Gastroesophageal sphincter (tissue), 4 donors: ENCODE measurements at regions not wholly inside any gene's neighbourhood (a gene's known extent, or its start where the extent isn't known, plus 50 kb on each side); places are given as distances from the start of the nearest gene placed in this dataset.

ENCODE experiments used
- ATAC-seq: fragments of 150-250 bp; one replicate; pipeline ENCODE4 v1.9.1; 2016; ENCODE audit warnings: mild to moderate bottlenecking, moderate library complexity
- H3K27ac ChIP-seq, 4 donors: fragments of 200-600 bp; sonication (generic) in 3 of 4; 1 replicate in 3 of 4; 2 replicates in 1 of 4; pipeline ENCODE4 v1.5.1; 2016 to 2019
- H3K27me3 ChIP-seq: fragments of 200-600 bp; sonication (generic); one replicate; pipeline ENCODE4 v1.5.1; 2019
- H3K36me3 ChIP-seq, 2 donors: fragments of 200-600 bp; sonication (generic); one replicate each; pipeline ENCODE4 v1.5.1; 2019; ENCODE audit warnings: control low read depth in 1 of 2
- H3K4me1 ChIP-seq, 3 donors: fragments of 200-600 bp; sonication (generic); 1 replicate in 2 of 3; 2 replicates in 1 of 3; pipeline ENCODE4 v1.5.1; 2016 to 2019; ENCODE audit warnings: control low read depth in 2 of 3
- H3K4me3 ChIP-seq, 2 donors: fragments of 200-600 bp; sonication (generic); one replicate each; pipeline ENCODE4 v1.5.1; 2019; ENCODE audit warnings: mild to moderate bottlenecking in 1 of 2, moderate library complexity in 1 of 2
- H3K9me3 ChIP-seq, 3 donors: fragments of 200-600 bp; sonication (generic); one replicate each; pipeline ENCODE4 v1.5.1; 2017 to 2019; ENCODE audit warnings: control low read depth in 2 of 3
- CTCF ChIP-seq, 4 experiments: fragments of 200-600 bp in 2 of 4; fragments of 450-650 bp in 2 of 4; sonication (generic) in 1 of 4; IDR thresholded peaks; one replicate each; pipeline ENCODE4 v1.5.1; 2017 to 2019; ENCODE audit warnings: antibody characterized with exemption in 4 of 4, mild to moderate bottlenecking in 2 of 4, moderate library complexity in 2 of 4
- EP300 ChIP-seq: sonication (generic); formaldehyde crosslinking; IDR thresholded peaks from one replicate; pipeline ENCODE4 v1.6.1; 2017; ENCODE audit warnings: antibody characterized with exemption, mild to moderate bottlenecking
- POLR2A ChIP-seq, 2 donors: fragments of 450-650 bp; IDR thresholded peaks; one replicate each; pipeline ENCODE4 v1.6.1; 2017; ENCODE audit warnings: antibody characterized with exemption in 2 of 2, mild to moderate bottlenecking in 2 of 2, moderate library complexity in 1 of 2
- POLR2AphosphoS5 ChIP-seq: sonication (generic); formaldehyde crosslinking; IDR thresholded peaks from one replicate; pipeline ENCODE4 v1.6.1; 2017; ENCODE audit warnings: antibody characterized with exemption
- WGBS, 2 donors: methylation state at CpG; one replicate each; pipeline ENCODE4 v1.1.5; 2018; ENCODE audit warnings: low coverage in 1 of 2; 5-methylcytosine and 5-hydroxymethylcytosine counted together

- Histone ChIP-seq H3K36me3 (no peaks in the 10 kb centered on the region), H3K4me3 (no peak overlapping the region), H3K9me3 (no peaks in the 10 kb centered on the region), H3K27me3 (no peaks in the 10 kb centered on the region), H3K27ac (peak overlapping the region; percentile 55 to 70 (median 64)), H3K4me1 (peaks cover 23 to 84% (median 26%) of the 10 kb centered on the region in 3 donors)
- TF ChIP-seq EP300 (no peak), CTCF (IDR thresholded peaks at IDR 0.05) (no peak), POLR2A (IDR thresholded peaks at IDR 0.05) (no peak), POLR2AphosphoS5 (peak; percentile 7)
- WGBS, 2 donors = 37 to 73% methylated on average over 6 of the region's 6 CpGs
- no peak for ATAC-seq
Measured at GRCh38 chr5:124675931-124676846, 70.2 kb downstream of the ZNF608 start.

GRCh38 chr5:124671193-124671592 lies 75.2 kb downstream of the ZNF608 start:
- Histone ChIP-seq H3K36me3 (no peaks in the 10 kb centered on the region), H3K4me3 (no peak overlapping the region), H3K9me3 (no peaks in the 10 kb centered on the region), H3K27ac (peak overlapping the region in 3 of 4 donors; percentile 42 to 52 (median 47)), H3K4me1 (peaks cover 14 to 88% (median 22%) of the 10 kb centered on the region in 3 donors), H3K27me3 (no peaks in the 10 kb centered on the region)
- 63 to 82% methylated on average over 1 of the region's 1 CpG for WGBS, 2 donors
- ATAC-seq = no peak
- TF ChIP-seq CTCF (IDR thresholded peaks at IDR 0.05) = no peak
- no peak for TF ChIP-seq EP300
- TF ChIP-seq POLR2A (IDR thresholded peaks at IDR 0.05) = no peak
- TF ChIP-seq POLR2AphosphoS5 = no peak

GRCh38 chr5:124670722-124671184 lies 75.7 kb downstream of the ZNF608 start:
- peak overlapping the region; percentile 33 to 52 (median 44) for H3K27ac ChIP-seq
- H3K27me3 ChIP-seq = no peaks in the 10 kb centered on the region
- no peaks in the 10 kb centered on the region for H3K9me3 ChIP-seq
- H3K36me3 ChIP-seq = no peaks in the 10 kb centered on the region
- no peak for ATAC-seq
- WGBS, 2 donors = 21 to 27% methylated on average over 2 to 3 of the region's 3 CpGs
- TF ChIP-seq POLR2A (IDR thresholded peaks at IDR 0.05) (no peak), EP300 (no peak), POLR2AphosphoS5 (no peak), CTCF (IDR thresholded peaks at IDR 0.05) (no peak)
- peaks cover 10 to 84% (median 18%) of the 10 kb centered on the region in 3 donors for H3K4me1 ChIP-seq
- H3K4me3 ChIP-seq = no peak overlapping the region

GRCh38 chr5:124669956-124670721 lies 76.3 kb downstream of the ZNF608 start:
- WGBS, 2 donors = 40 to 47% methylated on average over 7 of the region's 7 CpGs
- TF ChIP-seq CTCF (IDR thresholded peaks at IDR 0.05) = no peak
- peak; percentile 37 for TF ChIP-seq POLR2AphosphoS5
- Histone ChIP-seq H3K36me3 (no peaks in the 10 kb centered on the region), H3K9me3 (no peaks in the 10 kb centered on the region), H3K27me3 (no peaks in the 10 kb centered on the region), H3K4me1 (peaks cover 7 to 80% (median 15%) of the 10 kb centered on the region in 3 donors), H3K27ac (peak overlapping the region; percentile 42 to 58 (median 50)), H3K4me3 (no peak overlapping the region)
- no peak for ATAC-seq
